GM12892 (cell line): ENCODE measurements at regions not wholly inside any gene's neighbourhood (a gene's known extent, or its start where the extent isn't known, plus 50 kb on each side); places are given as distances from the start of the nearest gene placed in this dataset.

Source experiments
- DNase-seq: peaks from one replicate; pipeline ENCODE4 v3.0.0; 2011; ENCODE audit not compliant: insufficient read length
- FAIRE-seq: peaks from 2 replicates; lab custom pipeline; 2011; peaks lifted over from hg19 to GRCh38; lab: Jason Lieb, UNC
- POLR2A ChIP-seq: IDR thresholded peaks from 2 replicates; pipeline ENCODE4 v1.6.1; 2011; ENCODE audit warnings: low read depth, low read length, control low read depth
- POLR2AphosphoS5 ChIP-seq: IDR thresholded peaks from 2 replicates; pipeline ENCODE4 v1.6.1; 2011; ENCODE audit warnings: low read depth, low read length, control low read depth
- TAF1 ChIP-seq: IDR thresholded peaks from 2 replicates; pipeline ENCODE4 v1.6.1; 2011; ENCODE audit warnings: low read depth, mild to moderate bottlenecking, control low read depth, low read length, borderline replicate concordance

DNA sequence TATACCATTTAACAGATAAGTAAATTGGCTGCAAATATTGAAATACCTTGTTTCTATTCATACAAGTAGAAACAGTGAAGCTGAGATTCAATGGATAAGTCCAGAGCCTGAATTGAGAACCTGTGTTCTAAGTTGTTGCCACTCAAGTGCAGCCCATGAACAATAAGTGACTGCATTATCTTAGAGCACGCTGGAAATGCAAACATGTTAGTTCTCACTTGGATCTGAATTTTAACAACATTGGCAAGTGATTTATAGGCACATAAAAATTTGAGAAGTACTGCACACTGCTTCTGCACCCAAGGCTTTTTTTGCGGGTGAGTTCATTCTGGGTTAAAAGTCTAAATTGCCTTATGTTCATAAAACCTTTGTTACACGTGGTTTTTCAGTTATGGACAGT is 484.3 kb downstream of the NAV3 start:
- no peak for TF ChIP-seq POLR2AphosphoS5
- TF ChIP-seq POLR2A: no peak
- TF ChIP-seq TAF1: no peak
- DNase-seq (no peak), FAIRE-seq (no peak)

DNA sequence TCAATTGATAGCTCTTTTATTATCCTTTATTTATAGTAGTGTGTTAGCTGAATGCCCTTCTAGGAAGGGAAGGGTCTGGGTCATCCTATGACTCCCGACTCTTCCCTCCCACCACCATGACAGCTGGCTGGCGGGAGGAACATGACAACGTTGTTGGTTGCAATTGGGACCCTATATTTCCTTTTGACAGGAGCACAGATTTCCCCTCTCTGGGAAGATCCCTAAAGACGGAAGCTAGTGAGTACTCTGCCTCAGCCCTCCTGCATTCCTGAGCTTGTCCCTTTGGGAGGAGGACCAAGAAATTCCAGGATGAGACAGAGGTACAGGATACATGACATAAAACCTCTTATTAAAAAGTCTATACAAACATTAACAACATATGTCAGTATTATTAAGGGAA is 485.4 kb downstream of the NAV3 start:
- FAIRE-seq: no peak
- no peak for DNase-seq
- TF ChIP-seq POLR2A: no peak
- no peak for TF ChIP-seq POLR2AphosphoS5
- TF ChIP-seq TAF1: no peak

DNA sequence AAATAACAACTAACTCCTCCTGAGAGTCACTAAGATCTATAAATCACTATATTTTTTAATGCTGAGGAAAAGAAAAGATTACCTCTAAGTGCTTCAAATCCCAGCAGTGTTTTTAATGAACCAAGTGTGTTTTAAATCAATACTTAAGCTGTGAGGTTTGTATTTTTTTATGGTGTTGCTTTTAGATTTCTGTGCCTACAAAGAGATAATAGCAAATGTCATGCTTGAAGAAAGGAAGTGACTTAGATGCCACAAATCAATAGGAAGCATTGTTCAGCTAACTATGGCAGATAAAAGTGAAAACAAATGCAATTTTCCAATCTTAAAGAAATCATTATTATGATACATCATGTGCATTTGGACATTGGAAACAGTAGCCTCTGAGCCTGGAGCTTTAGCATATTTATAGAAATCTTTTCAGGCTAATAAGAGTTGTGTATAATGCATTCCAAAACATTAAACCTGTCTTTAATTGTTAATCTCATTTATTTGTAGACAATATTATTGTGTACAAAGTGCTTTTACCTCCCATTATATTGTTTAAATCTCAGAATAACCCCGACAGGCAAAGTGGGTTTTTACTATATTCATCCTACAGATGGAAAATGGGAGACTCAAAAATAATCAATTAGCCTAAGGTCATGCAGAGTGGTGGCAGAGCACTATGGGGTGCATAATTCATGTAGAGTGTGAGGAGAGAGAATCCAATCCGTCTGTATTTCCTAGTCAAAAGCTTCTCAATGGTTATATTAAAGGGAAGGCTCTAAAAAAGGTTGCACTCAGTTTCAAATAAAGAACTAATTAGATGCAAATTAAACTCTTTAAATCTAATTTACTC is 486.2 kb downstream of the NAV3 start:
- FAIRE-seq (no peak), DNase-seq (no peak)
- TF ChIP-seq POLR2AphosphoS5: no peak
- no peak for TF ChIP-seq TAF1
- TF ChIP-seq POLR2A: no peak

DNA sequence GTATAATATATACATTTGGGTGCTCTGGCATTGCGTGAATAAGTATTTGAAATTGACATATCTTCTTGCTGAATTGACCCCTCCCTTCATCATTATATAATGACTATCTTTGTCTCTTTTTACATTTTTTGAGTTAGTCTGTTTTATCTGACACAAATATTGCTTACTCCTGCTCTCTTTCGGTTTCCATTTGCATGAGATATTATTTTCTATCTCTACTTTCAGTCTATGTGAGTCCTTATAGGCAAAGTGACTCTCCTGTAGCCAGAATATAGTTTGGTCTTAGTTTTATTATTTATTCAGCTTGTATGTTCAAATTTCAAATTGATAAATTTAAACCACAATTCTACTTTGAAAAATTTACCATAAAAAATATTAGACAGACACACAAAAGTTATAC is 491.0 kb downstream of the NAV3 start:
- DNase-seq (no peak), FAIRE-seq (no peak)
- TF ChIP-seq TAF1 (no peak), POLR2A (no peak), POLR2AphosphoS5 (no peak)

DNA sequence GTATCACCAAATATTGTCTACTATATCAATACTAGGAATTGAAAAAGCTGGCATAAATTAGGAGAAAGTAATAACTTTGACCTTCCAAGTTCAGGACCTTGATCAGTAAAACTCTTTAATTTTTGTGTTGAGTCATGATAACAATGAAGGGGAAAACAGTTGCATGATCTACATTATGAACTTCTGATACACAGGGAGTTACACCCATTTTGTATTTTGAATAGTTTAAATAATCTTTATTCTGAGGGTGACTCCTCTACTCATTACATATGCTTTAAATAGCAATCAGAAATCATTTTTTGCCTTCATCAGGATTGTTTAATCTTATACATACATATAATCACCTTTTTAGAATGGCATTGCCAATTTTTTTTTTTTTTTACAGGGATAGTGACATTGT is 492.5 kb downstream of the NAV3 start:
- no peak for TF ChIP-seq TAF1
- TF ChIP-seq POLR2A: no peak
- no peak for TF ChIP-seq POLR2AphosphoS5

DNA sequence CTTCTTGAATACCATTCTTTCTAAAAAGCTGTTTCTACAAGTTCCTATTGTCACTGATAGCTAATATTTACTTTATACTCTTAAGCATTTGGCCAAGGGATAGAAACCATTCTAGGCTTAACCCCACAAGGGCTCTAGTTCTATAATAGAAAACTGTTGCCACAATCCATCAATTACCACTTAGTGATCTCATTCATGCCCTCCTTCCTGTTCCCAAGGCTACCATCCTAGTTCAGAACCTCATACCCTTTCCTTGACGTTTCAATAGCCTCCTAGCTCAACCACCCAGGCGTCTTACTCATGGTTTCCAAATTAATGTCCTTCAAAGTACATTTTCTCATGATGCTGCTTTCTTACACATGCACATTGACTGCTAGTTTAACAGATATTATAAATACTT is 493.5 kb downstream of the NAV3 start:
- DNase-seq: no peak
- no peak for TF ChIP-seq POLR2AphosphoS5
- FAIRE-seq: no peak

More for the DNA sequence above, 492.5 kb downstream of the NAV3 start:
- no peak for FAIRE-seq
- DNase-seq: no peak

DNA sequence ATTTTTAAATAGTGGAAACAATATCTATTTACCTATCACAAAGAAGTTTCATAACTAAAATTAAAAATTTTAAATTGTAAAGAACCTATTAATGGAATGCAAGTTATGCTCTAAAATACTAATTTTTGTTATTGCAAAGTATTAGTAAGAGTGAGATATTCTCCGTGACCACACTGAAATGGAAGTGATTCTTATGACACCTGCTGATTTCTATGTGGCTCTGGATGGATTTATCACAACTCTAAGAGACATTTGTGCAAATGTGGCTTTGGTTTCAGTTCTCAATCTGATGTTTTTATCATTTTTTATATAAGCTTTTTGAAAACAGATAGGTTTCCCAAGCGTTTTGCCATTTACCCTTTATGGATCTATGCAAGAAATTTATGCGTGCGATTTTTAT is 497.8 kb downstream of the NAV3 start:
- DNase-seq (no peak), FAIRE-seq (no peak)
- TF ChIP-seq TAF1: no peak
- TF ChIP-seq POLR2AphosphoS5: no peak
- TF ChIP-seq POLR2A: no peak

DNA sequence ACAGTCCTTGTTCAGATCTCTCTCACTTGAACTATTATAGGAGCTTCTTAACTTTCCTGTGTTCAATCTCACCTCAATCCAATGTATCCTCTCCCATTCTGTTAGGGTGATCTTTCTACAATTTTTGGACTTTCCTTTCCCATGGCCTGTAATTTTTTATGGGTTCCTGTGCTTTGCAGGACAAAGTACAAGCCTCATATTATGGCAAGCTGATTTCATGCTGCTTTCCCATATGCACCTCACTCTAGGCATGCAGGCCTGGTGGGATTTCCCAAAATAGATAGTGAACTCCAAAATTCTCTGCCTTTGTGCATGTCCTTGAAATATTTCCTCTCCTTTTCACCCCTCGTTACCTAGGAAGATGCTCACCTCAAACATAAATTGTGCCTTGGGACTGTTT is 499.4 kb downstream of the NAV3 start:
- no peak for FAIRE-seq
- DNase-seq: no peak
- TF ChIP-seq POLR2AphosphoS5 (no peak), POLR2A (no peak), TAF1 (no peak)

DNA sequence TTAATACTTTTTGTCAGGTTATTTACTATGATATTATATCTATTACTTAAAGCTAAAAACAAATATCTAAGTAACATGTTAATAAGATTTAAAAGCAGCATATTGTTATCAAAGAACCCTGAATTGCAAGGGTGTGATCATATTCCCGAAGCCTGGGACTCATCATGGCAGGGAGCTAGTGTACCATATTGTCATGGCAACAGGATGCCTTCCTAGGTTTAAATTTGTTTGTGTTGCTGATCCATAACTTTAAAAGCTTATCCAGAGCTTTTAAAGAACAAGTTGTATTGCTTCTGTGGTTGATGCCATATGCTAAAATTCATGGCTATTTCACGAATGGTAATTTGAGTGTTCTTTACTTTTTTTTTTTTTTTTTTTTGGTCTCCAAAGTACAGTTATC is 500.5 kb downstream of the NAV3 start:
- no peak for FAIRE-seq
- DNase-seq: no peak
- TF ChIP-seq POLR2AphosphoS5: no peak
- no peak for TF ChIP-seq POLR2A
- no peak for TF ChIP-seq TAF1

DNA sequence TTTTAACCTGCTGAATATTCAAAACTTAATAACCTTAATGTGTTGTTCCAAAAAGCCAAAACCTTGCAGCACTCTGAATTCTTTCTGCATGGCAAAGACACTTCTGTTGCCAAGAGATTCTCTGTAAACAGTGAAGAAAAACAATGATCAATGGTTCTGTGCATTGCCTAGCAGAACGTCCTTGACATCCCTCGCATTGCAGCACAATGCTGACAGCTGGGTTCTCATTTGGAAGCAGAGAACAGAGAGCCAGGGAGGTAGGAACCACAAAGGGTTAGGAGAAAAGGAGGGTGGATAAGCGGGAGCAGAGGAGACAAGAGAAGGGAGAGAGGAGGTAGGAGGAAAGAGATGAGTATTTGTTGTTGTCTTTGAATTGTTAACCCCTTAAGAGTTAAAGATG is 501.1 kb downstream of the NAV3 start:
- FAIRE-seq (no peak), DNase-seq (no peak)
- TF ChIP-seq POLR2AphosphoS5 (no peak), POLR2A (no peak), TAF1 (no peak)

DNA sequence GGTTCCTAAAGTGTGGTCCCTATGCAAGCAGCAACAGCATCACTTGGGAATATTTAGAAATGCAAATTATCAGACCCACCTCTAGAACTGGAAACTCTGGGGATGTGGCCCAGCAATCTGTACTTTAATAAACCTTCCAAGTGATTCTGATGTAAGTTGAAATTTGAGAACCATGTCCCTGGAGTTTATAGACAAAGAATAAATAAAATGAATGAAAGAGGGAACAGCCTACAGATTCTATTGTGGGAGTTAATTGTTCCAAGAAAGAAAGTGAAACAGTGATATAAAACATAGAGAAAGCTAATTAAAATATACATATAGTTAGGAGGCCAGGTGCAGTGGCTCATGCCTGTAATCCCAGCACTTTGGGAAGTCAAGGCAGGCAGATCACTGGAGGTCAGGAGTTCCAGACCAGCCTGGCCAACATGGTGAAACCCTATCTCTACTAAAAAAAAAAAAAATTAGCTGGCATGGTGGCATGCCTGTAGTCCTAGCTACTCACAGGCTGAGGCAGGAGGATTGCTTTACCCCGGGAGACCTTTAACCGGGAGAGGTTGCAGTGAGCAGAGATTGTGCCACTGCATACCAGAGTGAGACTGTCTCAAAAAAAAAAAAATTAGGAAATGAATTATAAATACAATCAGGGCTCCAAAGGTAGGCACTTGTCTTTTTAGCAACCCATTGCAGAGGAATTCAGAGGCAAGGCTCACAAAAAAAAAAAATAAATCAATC is 507.5 kb downstream of the NAV3 start:
- no peak for DNase-seq
- no peak for FAIRE-seq
- TF ChIP-seq TAF1 (no peak), POLR2AphosphoS5 (no peak), POLR2A (no peak)

DNA sequence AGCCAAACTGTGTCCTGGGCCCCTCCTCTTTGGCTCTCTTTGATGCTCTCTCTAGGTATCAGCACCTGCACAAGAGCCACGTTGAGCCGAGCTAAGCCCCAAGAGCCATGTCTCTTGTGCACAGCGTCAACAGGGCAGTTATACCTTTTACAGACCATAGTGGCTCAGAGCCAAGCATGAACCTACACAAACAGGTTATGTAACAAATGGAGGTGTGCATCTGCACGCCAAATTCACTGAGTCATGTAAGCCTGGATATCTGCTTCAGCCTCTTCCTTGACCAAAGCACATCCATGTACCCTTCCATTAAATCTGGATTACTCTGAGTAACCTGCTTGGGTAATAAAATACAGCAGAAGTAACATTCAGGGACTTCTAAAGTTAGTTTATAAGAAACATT is 509.7 kb downstream of the NAV3 start:
- DNase-seq (no peak), FAIRE-seq (no peak)
- TF ChIP-seq POLR2A: no peak
- no peak for TF ChIP-seq TAF1
- TF ChIP-seq POLR2AphosphoS5: no peak

DNA sequence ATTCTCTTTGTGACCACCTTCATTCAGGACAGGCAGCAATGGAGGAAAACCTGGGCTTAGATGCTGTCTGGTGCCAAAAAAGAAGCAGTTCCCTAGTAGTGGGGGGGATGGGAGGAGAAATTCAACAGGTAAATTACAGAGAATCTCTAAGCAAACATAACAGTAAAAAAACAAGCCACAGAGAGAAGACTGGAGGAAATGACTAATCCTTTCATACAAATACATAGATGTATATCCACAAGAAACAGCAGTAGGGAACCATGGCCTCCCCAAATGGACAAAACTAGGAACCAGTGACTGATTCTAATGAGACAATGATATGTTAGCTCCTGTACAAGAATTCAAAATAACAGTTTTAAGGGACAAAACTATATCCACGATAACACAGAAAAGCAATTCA is 513.0 kb downstream of the NAV3 start:
- TF ChIP-seq POLR2AphosphoS5: no peak
- TF ChIP-seq TAF1: no peak
- no peak for TF ChIP-seq POLR2A
- FAIRE-seq: no peak

DNA sequence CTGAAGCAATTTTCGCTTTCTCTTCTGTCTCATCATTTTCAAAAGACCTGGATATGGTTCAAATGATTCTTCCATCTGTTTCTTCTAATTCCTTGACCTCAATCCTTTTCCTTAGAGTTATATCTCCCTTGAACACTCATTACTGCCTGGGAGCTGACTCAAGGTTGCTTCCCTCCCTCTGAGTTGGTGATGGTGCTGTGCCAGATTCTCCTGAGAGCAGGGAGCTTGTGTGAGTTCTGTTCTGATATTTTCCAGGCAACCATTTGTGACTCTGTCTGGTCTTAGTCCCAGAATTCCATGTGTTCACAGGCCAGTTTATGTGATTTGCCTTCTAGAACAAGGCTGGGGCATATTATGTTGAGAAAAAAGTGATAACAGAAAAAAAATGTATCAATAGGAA is 505.1 kb upstream of the SYT1 start:
- TF ChIP-seq TAF1: no peak
- TF ChIP-seq POLR2A: no peak
- no peak for TF ChIP-seq POLR2AphosphoS5
- FAIRE-seq: no peak
- no peak for DNase-seq

More for the DNA sequence above, 513.0 kb downstream of the NAV3 start:
- no peak for DNase-seq
